ENCODE measurements at regions not wholly inside any gene's neighbourhood (a gene's known extent, or its start where the extent isn't known, plus 50 kb on each side); places are given as distances from the start of the nearest gene placed in this dataset.

DNA sequence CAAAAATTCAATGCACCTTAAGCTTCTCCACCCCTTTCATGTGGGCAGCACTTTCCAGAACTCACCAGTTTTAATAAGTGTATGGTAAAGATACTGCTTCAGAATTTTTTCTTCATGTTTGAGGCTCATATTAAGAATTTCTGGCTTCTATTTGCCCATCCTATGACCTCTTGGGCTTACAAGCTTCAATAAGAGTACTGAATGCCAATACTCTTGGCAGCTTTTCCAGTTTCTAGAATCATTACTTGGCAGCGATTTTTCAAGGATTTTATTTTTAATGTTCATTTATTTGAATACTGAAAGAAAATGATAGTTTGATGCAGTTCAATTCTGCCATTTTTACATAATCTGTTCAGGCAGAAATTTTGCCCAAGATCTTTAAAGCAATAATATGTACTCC lies 242.1 kb upstream of the KCND2 start:
- Histone ChIP-seq H2AFZ (ENCODE audit: insufficient read depth, low read depth, low read length, poor library complexity, severe bottlenecking) (no peak overlapping the region), H3K4me1 (ENCODE audit: control insufficient read depth in 2 of 2, insufficient read depth in 2 of 2, low read length in 2 of 2) (no peaks in the 10 kb centered on the region), H4K20me1 (ENCODE audit: control insufficient read depth, insufficient read depth, low read length, poor library complexity, severe bottlenecking) (no peaks in the 10 kb centered on the region), H3K79me2 (ENCODE audit: control insufficient read depth, insufficient read depth, low read length) (no peaks in the 10 kb centered on the region), H3K27me3 (replicated peaks in 1 of 4; ENCODE audit: control extremely low read depth in 1 of 4, control insufficient read depth in 3 of 4, insufficient read depth in 4 of 4, low read length in 3 of 4) (no peaks in the 10 kb centered on the region), H3K36me3 (replicated peaks in 1 of 2; ENCODE audit: control extremely low read depth in 1 of 2, control insufficient read depth in 1 of 2, extremely low read depth in 1 of 2, insufficient read depth in 2 of 2, low read length in 1 of 2) (no peaks in the 10 kb centered on the region), H3K9ac (ENCODE audit: low read length) (no peak overlapping the region), H3K4me2 (replicated peaks; ENCODE audit: low read depth, low read length, poor library complexity, severe bottlenecking) (no peak overlapping the region), H3K4me3 (ENCODE audit: control extremely low read depth in 1 of 5, extremely low read depth in 1 of 5, insufficient read depth in 1 of 5, low read depth in 2 of 5, low read length in 4 of 5) (no peak overlapping the region), H3K27ac (ENCODE audit: low read length in 2 of 2) (no peak overlapping the region), H3K9me3 (ENCODE audit: control extremely low read depth in 1 of 3, control insufficient read depth in 2 of 3, insufficient read depth in 1 of 3, low read length in 2 of 3) (no peaks in the 10 kb centered on the region)
- ATAC-seq (ENCODE audit: low read depth) (no peak), DNase-seq (no peak)
- Mint-ChIP-seq H3K27ac (no peak overlapping the region), H3K27me3 (no peaks in the 10 kb centered on the region), H3K9me3 (ENCODE audit: insufficient read depth) (no peaks in the 10 kb centered on the region), H3K4me3 (no peak overlapping the region), H3K4me1 (no peaks in the 10 kb centered on the region)
- ChIA-PET POLR2A (no interaction called here), CTCF (no interaction called here)
- intact Hi-C loops (cut with micrococcal nuclease) = no loop called here
- TF ChIP-seq, protein P1, sequence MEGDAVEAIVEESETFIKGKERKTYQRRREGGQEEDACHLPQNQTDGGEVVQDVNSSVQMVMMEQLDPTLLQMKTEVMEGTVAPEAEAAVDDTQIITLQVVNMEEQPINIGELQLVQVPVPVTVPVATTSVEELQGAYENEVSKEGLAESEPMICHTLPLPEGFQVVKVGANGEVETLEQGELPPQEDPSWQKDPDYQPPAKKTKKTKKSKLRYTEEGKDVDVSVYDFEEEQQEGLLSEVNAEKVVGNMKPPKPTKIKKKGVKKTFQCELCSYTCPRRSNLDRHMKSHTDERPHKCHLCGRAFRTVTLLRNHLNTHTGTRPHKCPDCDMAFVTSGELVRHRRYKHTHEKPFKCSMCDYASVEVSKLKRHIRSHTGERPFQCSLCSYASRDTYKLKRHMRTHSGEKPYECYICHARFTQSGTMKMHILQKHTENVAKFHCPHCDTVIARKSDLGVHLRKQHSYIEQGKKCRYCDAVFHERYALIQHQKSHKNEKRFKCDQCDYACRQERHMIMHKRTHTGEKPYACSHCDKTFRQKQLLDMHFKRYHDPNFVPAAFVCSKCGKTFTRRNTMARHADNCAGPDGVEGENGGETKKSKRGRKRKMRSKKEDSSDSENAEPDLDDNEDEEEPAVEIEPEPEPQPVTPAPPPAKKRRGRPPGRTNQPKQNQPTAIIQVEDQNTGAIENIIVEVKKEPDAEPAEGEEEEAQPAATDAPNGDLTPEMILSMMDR (IDR thresholded peaks at IDR 0.05) = no peak
- no peak for TF ChIP-seq EZH2 (IDR thresholded peaks at IDR 0.05; ENCODE audit: borderline replicate concordance, insufficient read depth, low read depth, low read length, poor library complexity, severe bottlenecking)
- WGBS (ENCODE audit: insufficient coverage) = no CpG with 5 or more reads among the region's 1 CpG

DNA sequence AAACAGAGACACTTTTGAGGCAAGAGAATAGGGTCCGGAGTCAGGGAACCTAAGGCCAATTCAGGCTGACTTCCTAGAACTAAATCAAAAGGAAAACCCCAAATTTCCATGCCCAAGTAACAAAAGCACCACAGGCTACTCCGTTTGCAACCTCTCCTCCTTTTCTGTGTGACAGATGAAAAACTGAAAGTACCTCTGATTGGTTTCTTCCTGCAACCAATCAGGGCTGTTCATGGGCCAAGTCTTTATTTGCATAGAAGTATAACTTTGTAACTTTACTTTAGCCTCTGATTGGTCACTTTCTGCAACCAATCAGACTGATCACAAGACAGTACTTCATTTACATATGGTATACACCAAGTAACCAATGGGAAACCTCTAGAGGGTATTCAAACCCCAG lies 239.9 kb upstream of the KCND2 start:
- Mint-ChIP-seq H3K27me3 (no peaks in the 10 kb centered on the region), H3K9me3 (ENCODE audit: insufficient read depth) (no peaks in the 10 kb centered on the region), H3K4me3 (no peak overlapping the region), H3K4me1 (no peaks in the 10 kb centered on the region), H3K27ac (no peak overlapping the region)
- Histone ChIP-seq H3K27me3 (replicated peaks in 1 of 4; ENCODE audit: control extremely low read depth in 1 of 4, control insufficient read depth in 3 of 4, insufficient read depth in 4 of 4, low read length in 3 of 4) (no peaks in the 10 kb centered on the region), H3K9me3 (ENCODE audit: control extremely low read depth in 1 of 3, control insufficient read depth in 2 of 3, insufficient read depth in 1 of 3, low read length in 2 of 3) (no peaks in the 10 kb centered on the region), H3K27ac (ENCODE audit: low read length in 2 of 2) (no peak overlapping the region), H3K9ac (ENCODE audit: low read length) (no peak overlapping the region), H3K4me3 (ENCODE audit: control extremely low read depth in 1 of 5, extremely low read depth in 1 of 5, insufficient read depth in 1 of 5, low read depth in 2 of 5, low read length in 4 of 5) (no peak overlapping the region), H4K20me1 (ENCODE audit: control insufficient read depth, insufficient read depth, low read length, poor library complexity, severe bottlenecking) (no peaks in the 10 kb centered on the region), H3K4me2 (replicated peaks; ENCODE audit: low read depth, low read length, poor library complexity, severe bottlenecking) (no peak overlapping the region), H3K79me2 (ENCODE audit: control insufficient read depth, insufficient read depth, low read length) (no peaks in the 10 kb centered on the region), H2AFZ (ENCODE audit: insufficient read depth, low read depth, low read length, poor library complexity, severe bottlenecking) (no peak overlapping the region), H3K4me1 (ENCODE audit: control insufficient read depth in 2 of 2, insufficient read depth in 2 of 2, low read length in 2 of 2) (no peaks in the 10 kb centered on the region), H3K36me3 (replicated peaks in 1 of 2; ENCODE audit: control extremely low read depth in 1 of 2, control insufficient read depth in 1 of 2, extremely low read depth in 1 of 2, insufficient read depth in 2 of 2, low read length in 1 of 2) (no peaks in the 10 kb centered on the region)
- ChIA-PET POLR2A (no interaction called here), CTCF (no interaction called here)
- TF ChIP-seq EZH2 (IDR thresholded peaks at IDR 0.05; ENCODE audit: borderline replicate concordance, insufficient read depth, low read depth, low read length, poor library complexity, severe bottlenecking) = no peak
- TF ChIP-seq, protein P1 (IDR thresholded peaks at IDR 0.05) = no peak
- DNase-seq (no peak), ATAC-seq (ENCODE audit: low read depth) (no peak)
- WGBS (ENCODE audit: insufficient coverage) = 100% methylated on average over 1 of the region's 2 CpGs
- intact Hi-C loops (cut with micrococcal nuclease) = no loop called here
